ENCODE measurements at regions not wholly inside any gene's neighbourhood (a gene's known extent, or its start where the extent isn't known, plus 50 kb on each side); places are given as distances from the start of the nearest gene placed in this dataset.

DNA sequence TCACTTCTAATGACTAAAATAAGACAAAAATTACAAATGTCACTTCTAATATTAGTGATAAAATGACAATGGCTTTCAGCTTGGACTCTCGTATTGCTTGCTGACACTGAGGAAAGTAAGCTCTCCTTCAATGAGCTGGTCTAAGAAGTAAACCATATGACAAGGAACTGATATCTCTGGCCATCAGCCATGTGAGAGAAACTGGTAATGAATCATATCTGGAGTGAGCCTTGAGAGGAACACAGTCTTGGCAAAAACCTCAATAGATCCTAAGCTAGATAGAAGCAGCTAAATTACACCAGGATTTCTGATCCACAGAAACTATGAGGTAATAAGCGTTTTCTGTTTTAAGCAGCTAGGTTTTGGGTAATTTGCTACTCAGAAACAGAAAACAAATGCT is 1575.1 kb downstream of the OTOL1 start:
- CTCF ChIA-PET: no interaction called here
- H3K27ac ChIP-seq: no peak overlapping the region

More for the DNA sequence above, 1575.1 kb downstream of the OTOL1 start:
- POLR2A ChIA-PET (ENCODE audit: low non-redundant PET): no interaction called here
- TF ChIP-seq, protein P1, sequence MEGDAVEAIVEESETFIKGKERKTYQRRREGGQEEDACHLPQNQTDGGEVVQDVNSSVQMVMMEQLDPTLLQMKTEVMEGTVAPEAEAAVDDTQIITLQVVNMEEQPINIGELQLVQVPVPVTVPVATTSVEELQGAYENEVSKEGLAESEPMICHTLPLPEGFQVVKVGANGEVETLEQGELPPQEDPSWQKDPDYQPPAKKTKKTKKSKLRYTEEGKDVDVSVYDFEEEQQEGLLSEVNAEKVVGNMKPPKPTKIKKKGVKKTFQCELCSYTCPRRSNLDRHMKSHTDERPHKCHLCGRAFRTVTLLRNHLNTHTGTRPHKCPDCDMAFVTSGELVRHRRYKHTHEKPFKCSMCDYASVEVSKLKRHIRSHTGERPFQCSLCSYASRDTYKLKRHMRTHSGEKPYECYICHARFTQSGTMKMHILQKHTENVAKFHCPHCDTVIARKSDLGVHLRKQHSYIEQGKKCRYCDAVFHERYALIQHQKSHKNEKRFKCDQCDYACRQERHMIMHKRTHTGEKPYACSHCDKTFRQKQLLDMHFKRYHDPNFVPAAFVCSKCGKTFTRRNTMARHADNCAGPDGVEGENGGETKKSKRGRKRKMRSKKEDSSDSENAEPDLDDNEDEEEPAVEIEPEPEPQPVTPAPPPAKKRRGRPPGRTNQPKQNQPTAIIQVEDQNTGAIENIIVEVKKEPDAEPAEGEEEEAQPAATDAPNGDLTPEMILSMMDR (conservative IDR thresholded peaks at IDR 0.05; ENCODE audit: low read depth): no peak
- no peak for DNase-seq (ENCODE audit: low spot score)

Measured in RWPE1 (cell line).